ENCODE measurements at regions not wholly inside any gene's neighbourhood (a gene's known extent, or its start where the extent isn't known, plus 50 kb on each side); places are given as distances from the start of the nearest gene placed in this dataset.

DNA sequence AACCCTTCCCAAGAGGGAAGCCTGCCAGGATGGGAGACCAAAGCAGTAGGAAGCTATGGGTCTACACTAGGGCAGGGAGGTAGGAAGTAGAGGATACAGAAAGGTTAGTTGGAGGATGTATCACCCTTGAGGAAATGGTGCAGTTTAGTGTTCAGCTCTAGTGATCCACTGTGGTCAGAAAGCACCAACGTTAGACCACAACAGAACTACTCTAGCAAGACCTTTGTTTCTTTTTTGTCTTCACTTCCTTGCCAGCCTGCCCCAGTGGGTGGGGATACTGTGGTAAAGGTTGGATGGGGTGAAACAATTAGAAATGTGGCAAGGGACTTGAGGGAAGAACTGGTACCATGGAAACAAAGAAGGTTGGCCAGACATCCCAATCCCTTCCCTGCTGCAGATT is 83.3 kb downstream of the DDIT4L start:
- H3K4me3 ChIP-seq = no peak overlapping the region
- H3K4me1 ChIP-seq = no peaks in the 10 kb centered on the region
- no peak for TF ChIP-seq EP300 (IDR thresholded peaks at IDR 0.05; ENCODE audit: low read depth)
- no peak for TF ChIP-seq POLR2A (IDR thresholded peaks at IDR 0.05)
- TF ChIP-seq, protein P1, sequence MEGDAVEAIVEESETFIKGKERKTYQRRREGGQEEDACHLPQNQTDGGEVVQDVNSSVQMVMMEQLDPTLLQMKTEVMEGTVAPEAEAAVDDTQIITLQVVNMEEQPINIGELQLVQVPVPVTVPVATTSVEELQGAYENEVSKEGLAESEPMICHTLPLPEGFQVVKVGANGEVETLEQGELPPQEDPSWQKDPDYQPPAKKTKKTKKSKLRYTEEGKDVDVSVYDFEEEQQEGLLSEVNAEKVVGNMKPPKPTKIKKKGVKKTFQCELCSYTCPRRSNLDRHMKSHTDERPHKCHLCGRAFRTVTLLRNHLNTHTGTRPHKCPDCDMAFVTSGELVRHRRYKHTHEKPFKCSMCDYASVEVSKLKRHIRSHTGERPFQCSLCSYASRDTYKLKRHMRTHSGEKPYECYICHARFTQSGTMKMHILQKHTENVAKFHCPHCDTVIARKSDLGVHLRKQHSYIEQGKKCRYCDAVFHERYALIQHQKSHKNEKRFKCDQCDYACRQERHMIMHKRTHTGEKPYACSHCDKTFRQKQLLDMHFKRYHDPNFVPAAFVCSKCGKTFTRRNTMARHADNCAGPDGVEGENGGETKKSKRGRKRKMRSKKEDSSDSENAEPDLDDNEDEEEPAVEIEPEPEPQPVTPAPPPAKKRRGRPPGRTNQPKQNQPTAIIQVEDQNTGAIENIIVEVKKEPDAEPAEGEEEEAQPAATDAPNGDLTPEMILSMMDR (IDR thresholded peaks at IDR 0.05) = no peak
- TF ChIP-seq POLR2AphosphoS5 (IDR thresholded peaks at IDR 0.05) = no peak
- WGBS, 2 donors (ENCODE audit: low coverage in 1 of 2) = 40 to 56% methylated on average over 1 of the region's 1 CpG
- no peaks in the 10 kb centered on the region for H3K36me3 ChIP-seq
- no peaks in the 10 kb centered on the region for H3K9me3 ChIP-seq
- no peak for DNase-seq
- H3K27me3 ChIP-seq = no peaks in the 10 kb centered on the region
- H3K27ac ChIP-seq = no peak overlapping the region
- intact Hi-C loops (cut with DNase I; ENCODE audit: low total_unique reads) = no loop called here
- in situ Hi-C loops (cut with MboI; ENCODE audit: low pct_ligation_motif_present in 1 of 4, low pct_unique_long_range_greater_than_20kb in 1 of 4, low sequenced_read_pairs in 3 of 4) = no loop called here

GRCh38 chr4:100103671-100104070 is 86.6 kb downstream of the DDIT4L start:
- no peaks in the 10 kb centered on the region for H3K9me3 ChIP-seq
- H3K4me3 ChIP-seq = no peak overlapping the region
- H3K36me3 ChIP-seq = no peaks in the 10 kb centered on the region
- H3K4me1 ChIP-seq = no peaks in the 10 kb centered on the region
- no peak for TF ChIP-seq POLR2AphosphoS5 (IDR thresholded peaks at IDR 0.05)
- DNase-seq = no peak
- WGBS, 2 donors (ENCODE audit: low coverage in 1 of 2) = 72 to 88% methylated on average over 1 of the region's 1 CpG
- no peaks in the 10 kb centered on the region for H3K27me3 ChIP-seq
- intact Hi-C loops (cut with DNase I; ENCODE audit: low total_unique reads) (no loop called here), in situ Hi-C loops (cut with MboI; ENCODE audit: low pct_ligation_motif_present in 1 of 4, low pct_unique_long_range_greater_than_20kb in 1 of 4, low sequenced_read_pairs in 3 of 4) (no loop called here)
- no peak overlapping the region for H3K27ac ChIP-seq

DNA sequence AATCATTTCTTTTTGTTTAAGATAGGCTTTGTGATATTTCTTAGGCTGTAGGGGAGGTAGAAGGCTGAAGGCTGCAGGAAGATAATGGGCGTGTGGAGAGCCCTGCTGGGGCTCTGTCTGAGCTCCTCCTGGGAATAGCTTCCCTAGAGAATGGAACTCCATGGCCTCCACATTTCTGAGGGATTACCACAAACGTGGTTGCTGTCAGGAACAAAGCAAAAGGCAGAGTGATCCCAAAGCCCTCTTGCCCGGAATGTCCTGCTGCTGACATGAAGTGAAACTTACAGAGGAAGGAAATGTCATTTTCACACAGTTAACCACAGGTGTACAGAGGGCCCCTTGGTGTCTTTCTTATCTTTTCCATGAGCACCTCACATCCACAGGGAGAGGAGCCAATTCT is 89.3 kb downstream of the DDIT4L start:
- no peak overlapping the region for H3K27ac ChIP-seq
- 58 to 80% methylated on average over 1 to 3 of the region's 3 CpGs for WGBS, 2 donors (ENCODE audit: low coverage in 1 of 2)
- no peaks in the 10 kb centered on the region for H3K9me3 ChIP-seq
- DNase-seq = no peak
- no peaks in the 10 kb centered on the region for H3K36me3 ChIP-seq
- no peak overlapping the region for H3K4me3 ChIP-seq
- intact Hi-C loops (cut with DNase I; ENCODE audit: low total_unique reads) = no loop called here
- TF ChIP-seq EP300 (IDR thresholded peaks at IDR 0.05; ENCODE audit: low read depth) (no peak), POLR2AphosphoS5 (IDR thresholded peaks at IDR 0.05) (no peak), POLR2A (IDR thresholded peaks at IDR 0.05) (no peak)
- TF ChIP-seq, protein P1 (IDR thresholded peaks at IDR 0.05) = no peak
- H3K4me1 ChIP-seq = no peaks in the 10 kb centered on the region
- H3K27me3 ChIP-seq = no peaks in the 10 kb centered on the region
- in situ Hi-C loops (cut with MboI; ENCODE audit: low pct_ligation_motif_present in 1 of 4, low pct_unique_long_range_greater_than_20kb in 1 of 4, low sequenced_read_pairs in 3 of 4) = no loop called here

- intact Hi-C loops (cut with DNase I; ENCODE audit: low total_unique reads) = no loop called here
- H3K4me1 ChIP-seq = no peaks in the 10 kb centered on the region
- TF ChIP-seq, protein P1 (IDR thresholded peaks at IDR 0.05) = no peak
- TF ChIP-seq EP300 (IDR thresholded peaks at IDR 0.05; ENCODE audit: low read depth) = no peak
- no peak for TF ChIP-seq POLR2A (IDR thresholded peaks at IDR 0.05)
- no peak for TF ChIP-seq POLR2AphosphoS5 (IDR thresholded peaks at IDR 0.05)
- no peak overlapping the region for H3K4me3 ChIP-seq
- WGBS, 2 donors (ENCODE audit: low coverage in 1 of 2) = 81 to 83% methylated on average over 2 of the region's 2 CpGs
- no peak overlapping the region for H3K27ac ChIP-seq
- no peaks in the 10 kb centered on the region for H3K9me3 ChIP-seq
- no peaks in the 10 kb centered on the region for H3K27me3 ChIP-seq
- no peaks in the 10 kb centered on the region for H3K36me3 ChIP-seq
- no peak for DNase-seq
- in situ Hi-C loops (cut with MboI; ENCODE audit: low pct_ligation_motif_present in 1 of 4, low pct_unique_long_range_greater_than_20kb in 1 of 4, low sequenced_read_pairs in 3 of 4) = no loop called here
Measured at GRCh38 chr4:100099746-100100145, 90.5 kb downstream of the DDIT4L start.

- TF ChIP-seq, protein P1 (IDR thresholded peaks at IDR 0.05) = no peak
- TF ChIP-seq POLR2A (IDR thresholded peaks at IDR 0.05) = no peak
- no peak for TF ChIP-seq POLR2AphosphoS5 (IDR thresholded peaks at IDR 0.05)
- TF ChIP-seq EP300 (IDR thresholded peaks at IDR 0.05; ENCODE audit: low read depth) = no peak
- intact Hi-C loops (cut with DNase I; ENCODE audit: low total_unique reads) = no loop called here
- no peak for DNase-seq
- Histone ChIP-seq H3K4me3 (no peak overlapping the region), H3K9me3 (no peaks in the 10 kb centered on the region), H3K27me3 (no peaks in the 10 kb centered on the region), H3K36me3 (no peaks in the 10 kb centered on the region), H3K4me1 (peaks cover 0 to 2% (median 0%) of the 10 kb centered on the region in 4 donors), H3K27ac (no peak overlapping the region)
- in situ Hi-C loops (cut with MboI; ENCODE audit: low pct_ligation_motif_present in 1 of 4, low pct_unique_long_range_greater_than_20kb in 1 of 4, low sequenced_read_pairs in 3 of 4) = no loop called here
- WGBS, 2 donors (ENCODE audit: low coverage in 1 of 2) = 99 to 100% methylated on average over 1 to 2 of the region's 2 CpGs
Measured at GRCh38 chr4:100098681-100099080, 91.6 kb downstream of the DDIT4L start.
